ENCODE measurements at regions not wholly inside any gene's neighbourhood (a gene's known extent, or its start where the extent isn't known, plus 50 kb on each side); places are given as distances from the start of the nearest gene placed in this dataset.

DNA sequence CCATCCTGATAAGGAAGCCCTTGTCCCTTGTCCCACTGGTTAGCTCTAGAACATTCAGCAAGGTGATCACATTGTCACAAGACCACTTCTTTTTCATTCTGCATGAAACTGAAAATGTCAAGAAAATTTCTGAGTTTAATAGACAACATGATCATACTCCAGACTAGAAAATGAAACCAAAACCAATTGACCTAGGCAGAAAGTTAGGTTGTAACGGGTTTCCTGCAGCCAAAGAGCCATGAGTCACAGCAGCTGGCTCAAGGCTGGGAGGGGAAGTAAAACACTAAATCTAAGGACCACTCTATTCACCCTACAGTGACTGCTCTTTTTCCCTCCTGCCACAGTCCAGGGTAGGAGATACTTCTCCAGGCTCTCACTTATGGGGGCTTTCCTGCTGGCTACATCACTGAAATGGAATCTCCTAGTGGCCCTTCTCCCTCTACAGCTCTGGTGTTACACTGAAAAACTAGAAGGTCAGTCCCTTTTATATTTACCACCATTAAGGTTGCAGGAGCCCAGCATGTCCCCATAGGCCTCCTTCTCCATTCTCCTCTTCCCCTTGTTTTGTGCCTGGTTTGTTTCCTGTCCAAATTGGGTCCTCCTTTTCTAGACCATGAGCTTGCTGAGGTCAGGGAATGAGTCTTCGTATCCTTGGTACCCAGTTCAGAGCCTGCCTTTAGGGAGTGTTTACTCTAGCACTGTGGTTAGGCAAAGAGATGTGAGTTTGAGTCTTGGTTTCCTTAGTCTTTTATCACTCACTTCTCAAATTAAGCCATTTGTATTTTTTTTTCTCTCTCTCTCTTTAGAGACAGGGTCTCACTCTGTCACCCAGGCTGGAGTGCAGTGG is 236.5 kb upstream of the JUN start (continued):
- no peak for TF ChIP-seq SNRNP70 (optimal IDR thresholded peaks at IDR 0.05; ENCODE audit: low read depth, low read length)
- no peak for TF ChIP-seq RFX5 (IDR thresholded peaks at IDR 0.05; ENCODE audit: low read depth, low read length)
- TF ChIP-seq ZNF239 (CRISPR knock-in tag; IDR thresholded peaks at IDR 0.05) = no peak
- TF ChIP-seq ZNF592 (IDR thresholded peaks at IDR 0.05) = peak; percentile 50; the same call in 1 of the 2 replicates
- no peak for TF ChIP-seq CTCFL (IDR thresholded peaks at IDR 0.05; ENCODE audit: borderline replicate concordance, insufficient read depth, low read depth, low read length, poor library complexity, severe bottlenecking)
- TF ChIP-seq, protein P1, sequence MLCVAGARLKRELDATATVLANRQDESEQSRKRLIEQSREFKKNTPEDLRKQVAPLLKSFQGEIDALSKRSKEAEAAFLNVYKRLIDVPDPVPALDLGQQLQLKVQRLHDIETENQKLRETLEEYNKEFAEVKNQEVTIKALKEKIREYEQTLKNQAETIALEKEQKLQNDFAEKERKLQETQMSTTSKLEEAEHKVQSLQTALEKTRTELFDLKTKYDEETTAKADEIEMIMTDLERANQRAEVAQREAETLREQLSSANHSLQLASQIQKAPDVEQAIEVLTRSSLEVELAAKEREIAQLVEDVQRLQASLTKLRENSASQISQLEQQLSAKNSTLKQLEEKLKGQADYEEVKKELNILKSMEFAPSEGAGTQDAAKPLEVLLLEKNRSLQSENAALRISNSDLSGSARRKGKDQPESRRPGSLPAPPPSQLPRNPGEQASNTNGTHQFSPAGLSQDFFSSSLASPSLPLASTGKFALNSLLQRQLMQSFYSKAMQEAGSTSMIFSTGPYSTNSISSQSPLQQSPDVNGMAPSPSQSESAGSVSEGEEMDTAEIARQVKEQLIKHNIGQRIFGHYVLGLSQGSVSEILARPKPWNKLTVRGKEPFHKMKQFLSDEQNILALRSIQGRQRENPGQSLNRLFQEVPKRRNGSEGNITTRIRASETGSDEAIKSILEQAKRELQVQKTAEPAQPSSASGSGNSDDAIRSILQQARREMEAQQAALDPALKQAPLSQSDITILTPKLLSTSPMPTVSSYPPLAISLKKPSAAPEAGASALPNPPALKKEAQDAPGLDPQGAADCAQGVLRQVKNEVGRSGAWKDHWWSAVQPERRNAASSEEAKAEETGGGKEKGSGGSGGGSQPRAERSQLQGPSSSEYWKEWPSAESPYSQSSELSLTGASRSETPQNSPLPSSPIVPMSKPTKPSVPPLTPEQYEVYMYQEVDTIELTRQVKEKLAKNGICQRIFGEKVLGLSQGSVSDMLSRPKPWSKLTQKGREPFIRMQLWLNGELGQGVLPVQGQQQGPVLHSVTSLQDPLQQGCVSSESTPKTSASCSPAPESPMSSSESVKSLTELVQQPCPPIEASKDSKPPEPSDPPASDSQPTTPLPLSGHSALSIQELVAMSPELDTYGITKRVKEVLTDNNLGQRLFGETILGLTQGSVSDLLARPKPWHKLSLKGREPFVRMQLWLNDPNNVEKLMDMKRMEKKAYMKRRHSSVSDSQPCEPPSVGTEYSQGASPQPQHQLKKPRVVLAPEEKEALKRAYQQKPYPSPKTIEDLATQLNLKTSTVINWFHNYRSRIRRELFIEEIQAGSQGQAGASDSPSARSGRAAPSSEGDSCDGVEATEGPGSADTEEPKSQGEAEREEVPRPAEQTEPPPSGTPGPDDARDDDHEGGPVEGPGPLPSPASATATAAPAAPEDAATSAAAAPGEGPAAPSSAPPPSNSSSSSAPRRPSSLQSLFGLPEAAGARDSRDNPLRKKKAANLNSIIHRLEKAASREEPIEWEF (CRISPR knock-in tag; IDR thresholded peaks at IDR 0.05) = no peak
- TF ChIP-seq CREB5 (CRISPR knock-in tag; IDR thresholded peaks at IDR 0.05) = no peak
- TF ChIP-seq SMARCE1 (IDR thresholded peaks at IDR 0.05) = peak; percentile 60; the same call in 1 of the 2 replicates
- no peak for TF ChIP-seq ZNF695 (CRISPR knock-in tag; IDR thresholded peaks at IDR 0.05)
- TF ChIP-seq ZFP1 (CRISPR knock-in tag; IDR thresholded peaks at IDR 0.05) = no peak
- TF ChIP-seq ZNF639 (CRISPR knock-in tag; conservative IDR thresholded peaks at IDR 0.05 in 1 of 2, IDR thresholded peaks at IDR 0.05 in 1 of 2) = 0 out of 4 replicates have a peak, but pooled peaks of 1 of the 2 experiments have one; percentile 49
